ENCODE measurements at regions not wholly inside any gene's neighbourhood (a gene's known extent, or its start where the extent isn't known, plus 50 kb on each side); places are given as distances from the start of the nearest gene placed in this dataset.

- TF ChIP-seq CTCF (IDR thresholded peaks at IDR 0.05), result no peak
- TF ChIP-seq POLR2A (IDR thresholded peaks at IDR 0.05), result no peak
Observed at GRCh38 chr5:133847301-133847700, 121.1 kb downstream of the C5orf15 start.
